Right lobe of liver (tissue), 6 donors: ENCODE measurements at regions not wholly inside any gene's neighbourhood (a gene's known extent, or its start where the extent isn't known, plus 50 kb on each side); places are given as distances from the start of the nearest gene placed in this dataset.
A peak's percentile ranks its signal among the peaks of the same experiment; 100 is the strongest.

ENCODE experiments used
- ATAC-seq, 4 donors: fragments of 200-7000 bp; cut with Tn5 transposase; one replicate each; pipeline ENCODE4 v1.9.1; 2020; ENCODE audit warnings: mild to moderate bottlenecking in 4 of 4, moderate library complexity in 4 of 4
- DNase-seq, 3 donors: peaks; one replicate each; pipeline ENCODE4 v3.0.0-alpha.2; 2020
- H3K27ac ChIP-seq, 3 donors: fragments of 200-600 bp; one replicate each; pipeline ENCODE4 v1.8.0; 2022
- H3K27me3 ChIP-seq, 2 donors: fragments of 200-600 bp; one replicate each; pipeline ENCODE4 v1.8.0; 2022
- H3K36me3 ChIP-seq, 4 donors: fragments of 200-600 bp; sonication (generic) in 1 of 4; one replicate each; pipeline versions ENCODE4 v1.5.1 to v1.8.0; 2017 to 2022; ENCODE audit warnings: control low read depth in 1 of 4
- H3K4me1 ChIP-seq, 4 donors: fragments of 200-600 bp; sonication (generic) in 1 of 4; one replicate each; pipeline versions ENCODE4 v1.5.1 to v1.8.0; 2017 to 2022; ENCODE audit warnings: control low read depth in 1 of 4
- H3K4me3 ChIP-seq, 3 donors: fragments of 200-600 bp; one replicate each; pipeline ENCODE4 v1.8.0; 2022
- H3K9me3 ChIP-seq, 4 donors: fragments of 200-600 bp; sonication (generic) in 1 of 4; one replicate each; pipeline versions ENCODE4 v1.5.1 to v1.8.0; 2017 to 2022; ENCODE audit warnings: control low read depth in 1 of 4
- POLR2A ChIP-seq: fragments of 450-650 bp; IDR thresholded peaks from one replicate; pipeline ENCODE4 v1.6.1; 2017; ENCODE audit warnings: antibody characterized with exemption, mild to moderate bottlenecking
- WGBS: methylation state at CpG from one replicate; pipeline ENCODE4 v1.1.6; 2018; ENCODE audit warnings: low coverage, low lambda C conversion rate; ENCODE audit not compliant: insufficient coverage; ENCODE audit errors: missing lambda C conversion rate; 5-methylcytosine and 5-hydroxymethylcytosine counted together
- intact Hi-C, 2 donors: fragments of 100-400 bp; cut with DNase I; formaldehyde crosslinking; loops; one replicate each; pipeline versions ENCODE4 v1.11.2 to v1.14.1; 2022
- TF ChIP-seq, protein P1 (sequence below), 4 donors: fragments of 200-600 bp in 3 of 4; fragments of 450-650 bp in 1 of 4; IDR thresholded peaks; one replicate each; pipeline versions ENCODE4 v1.5.1 to v1.8.0; 2016 to 2022; ENCODE audit warnings: antibody characterized with exemption in 4 of 4, mild to moderate bottlenecking in 2 of 4
- donor health status: DM: no; HTN: yes; CAD: no.
- donor health status: DM: no; HTN: no; CAD: no.
- donor health status: DM: no; HTN: no; CAD: no.
- donor health status: DM: no; HTN: yes; CAD: no.
- donor health status: DM: no; HTN: yes; CAD: no.

DNA sequence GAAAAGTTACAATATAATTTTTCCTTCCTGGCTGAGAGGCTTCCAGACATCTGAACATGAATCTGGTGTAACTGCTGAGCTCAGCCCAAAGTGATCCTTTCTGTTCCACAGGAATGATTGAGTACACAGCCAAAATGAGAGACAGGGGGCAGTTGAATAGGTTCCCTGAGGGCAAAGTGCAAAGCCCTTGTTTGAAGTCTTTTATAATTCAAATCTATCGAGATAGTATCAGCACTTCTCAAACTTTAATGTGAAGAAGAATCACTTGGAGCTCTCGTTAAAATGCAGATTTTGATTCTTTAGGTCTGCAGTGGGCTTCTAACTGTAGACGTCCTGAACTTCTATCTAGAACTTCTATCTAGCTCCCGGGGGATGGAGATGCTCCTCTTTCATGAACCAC lies 54.4 kb upstream of the BMP2K start:
- ATAC-seq (peak; percentile 55 to 73 (median 70)), DNase-seq (no peak)
- intact Hi-C loops: no loop called here
- Histone ChIP-seq H3K4me3 (no peak overlapping the region), H3K27ac (peak overlapping the region in 1 of 3 donors; percentile 18), H3K36me3 (no peaks in the 10 kb centered on the region), H3K4me1 (peaks cover 0 to 16% (median 4%) of the 10 kb centered on the region in 4 donors), H3K27me3 (no peaks in the 10 kb centered on the region), H3K9me3 (no peaks in the 10 kb centered on the region)
- TF ChIP-seq, protein P1, sequence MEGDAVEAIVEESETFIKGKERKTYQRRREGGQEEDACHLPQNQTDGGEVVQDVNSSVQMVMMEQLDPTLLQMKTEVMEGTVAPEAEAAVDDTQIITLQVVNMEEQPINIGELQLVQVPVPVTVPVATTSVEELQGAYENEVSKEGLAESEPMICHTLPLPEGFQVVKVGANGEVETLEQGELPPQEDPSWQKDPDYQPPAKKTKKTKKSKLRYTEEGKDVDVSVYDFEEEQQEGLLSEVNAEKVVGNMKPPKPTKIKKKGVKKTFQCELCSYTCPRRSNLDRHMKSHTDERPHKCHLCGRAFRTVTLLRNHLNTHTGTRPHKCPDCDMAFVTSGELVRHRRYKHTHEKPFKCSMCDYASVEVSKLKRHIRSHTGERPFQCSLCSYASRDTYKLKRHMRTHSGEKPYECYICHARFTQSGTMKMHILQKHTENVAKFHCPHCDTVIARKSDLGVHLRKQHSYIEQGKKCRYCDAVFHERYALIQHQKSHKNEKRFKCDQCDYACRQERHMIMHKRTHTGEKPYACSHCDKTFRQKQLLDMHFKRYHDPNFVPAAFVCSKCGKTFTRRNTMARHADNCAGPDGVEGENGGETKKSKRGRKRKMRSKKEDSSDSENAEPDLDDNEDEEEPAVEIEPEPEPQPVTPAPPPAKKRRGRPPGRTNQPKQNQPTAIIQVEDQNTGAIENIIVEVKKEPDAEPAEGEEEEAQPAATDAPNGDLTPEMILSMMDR (IDR thresholded peaks at IDR 0.05): no peak
- TF ChIP-seq POLR2A: no peak
- 28% methylated on average over 4 of the region's 4 CpGs for WGBS

DNA sequence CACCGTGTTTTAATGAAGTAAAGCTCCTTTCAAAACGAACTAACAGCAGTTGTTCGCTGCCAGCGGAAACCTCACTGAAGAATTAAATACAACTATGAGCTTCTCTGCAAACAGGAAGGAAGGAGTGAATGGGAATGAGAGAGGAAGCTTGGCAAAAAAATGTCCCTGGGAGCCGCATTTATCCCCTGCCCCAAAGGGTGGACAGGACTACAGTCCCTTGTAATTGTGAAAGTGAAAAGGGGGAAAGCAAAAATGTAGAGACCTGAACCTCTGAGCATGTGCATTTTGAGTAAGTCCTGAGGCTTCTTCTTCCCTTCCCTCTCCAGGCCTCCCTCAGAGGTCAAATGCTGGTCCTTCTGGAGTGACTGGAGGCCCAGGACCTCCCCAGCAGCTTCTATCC lies 53.8 kb upstream of the BMP2K start:
- peak in 1 of 4 donors; percentile 57 for ATAC-seq
- Histone ChIP-seq H3K4me3 (no peak overlapping the region), H3K27me3 (no peaks in the 10 kb centered on the region), H3K9me3 (no peaks in the 10 kb centered on the region), H3K36me3 (no peaks in the 10 kb centered on the region), H3K4me1 (peaks cover 0 to 16% (median 4%) of the 10 kb centered on the region in 4 donors), H3K27ac (no peak overlapping the region)
- intact Hi-C loops: no loop called here
- DNase-seq: no peak
- TF ChIP-seq POLR2A: no peak
- TF ChIP-seq, protein P1 (IDR thresholded peaks at IDR 0.05): no peak
- WGBS: 64% methylated on average over 5 of the region's 5 CpGs

DNA sequence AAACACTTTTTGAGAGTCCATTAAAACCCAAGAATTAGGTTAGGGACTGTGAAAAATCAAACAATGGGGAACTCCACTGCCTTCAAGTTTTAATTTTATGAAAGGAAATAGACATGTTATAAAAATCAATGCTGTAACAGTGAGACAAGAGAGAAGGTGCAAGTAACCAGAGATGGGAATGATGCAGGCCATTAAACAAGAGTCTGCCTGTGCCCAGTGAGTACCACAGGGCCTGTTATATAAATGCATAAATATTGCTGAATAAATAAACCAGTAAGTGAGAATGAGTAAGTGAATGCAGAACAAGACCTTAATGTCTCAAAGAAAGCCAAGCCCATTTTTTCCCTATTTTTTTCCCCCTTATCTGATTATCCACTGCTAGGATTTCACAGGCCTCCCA lies 53.3 kb upstream of the BMP2K start:
- H3K9me3 ChIP-seq: no peaks in the 10 kb centered on the region
- intact Hi-C loops: no loop called here
- no peak for ATAC-seq
- no peak overlapping the region for H3K27ac ChIP-seq
- DNase-seq: no peak
- no peaks in the 10 kb centered on the region for H3K27me3 ChIP-seq
- TF ChIP-seq, protein P1 (IDR thresholded peaks at IDR 0.05): no peak
- no peak for TF ChIP-seq POLR2A
- H3K4me1 ChIP-seq: peaks cover 0 to 16% (median 4%) of the 10 kb centered on the region in 4 donors
- no peaks in the 10 kb centered on the region for H3K36me3 ChIP-seq
- H3K4me3 ChIP-seq: no peak overlapping the region
